DND-41 (cell line): ENCODE measurements at regions not wholly inside any gene's neighbourhood (a gene's known extent, or its start where the extent isn't known, plus 50 kb on each side); places are given as distances from the start of the nearest gene placed in this dataset.

Source experiments
- ATAC-seq: fragments of 200-7000 bp; cut with Tn5 transposase; 3 replicates; pipeline ENCODE4 v1.9.1; 2021; ENCODE audit warnings: low read depth; ENCODE audit not compliant: insufficient read depth
- DNase-seq: peaks from one replicate; pipeline ENCODE4 v3.0.0-alpha.2; 2020
- H2AFZ ChIP-seq: 2 replicates; pipeline ENCODE4 v1.6.0; 2012; ENCODE audit warnings: low read depth, low read length
- H3K27ac ChIP-seq: 2 replicates; pipeline ENCODE4 v1.5.1; 2012; ENCODE audit warnings: low read length, inconsistent platforms
- H3K27me3 ChIP-seq: fragments of 200-600 bp; sonication (generic); 2 replicates; pipeline ENCODE4 v1.6.0; 2012; ENCODE audit warnings: low read length, mild to moderate bottlenecking, inconsistent platforms; ENCODE audit not compliant: insufficient read depth, poor library complexity
- H3K36me3 ChIP-seq: 2 replicates; pipeline ENCODE4 v1.5.1; 2012; ENCODE audit warnings: low read length, inconsistent platforms; ENCODE audit not compliant: insufficient read depth
- H3K4me1 ChIP-seq: 2 replicates; pipeline ENCODE4 v1.5.1; 2012; ENCODE audit warnings: mild to moderate bottlenecking, low read length; ENCODE audit not compliant: insufficient read depth
- H3K4me2 ChIP-seq: 2 replicates; pipeline ENCODE4 v1.6.0; 2012; ENCODE audit warnings: mild to moderate bottlenecking, moderate library complexity, low read length, inconsistent platforms; ENCODE audit not compliant: insufficient read depth
- H3K4me3 ChIP-seq, 2 experiments: fragments of 200-600 bp in 1 of 2; shearing (Covaris generic) in 1 of 2; 2 replicates each; pipeline ENCODE4 v1.5.1; 2012 to 2016; ENCODE audit warnings: inconsistent platforms in 2 of 2, low read length in 2 of 2, mild to moderate bottlenecking in 2 of 2, low read depth in 1 of 2, moderate library complexity in 1 of 2
- H3K79me2 ChIP-seq: 2 replicates; pipeline ENCODE4 v1.6.0; 2012; ENCODE audit warnings: low read length, inconsistent platforms; ENCODE audit not compliant: insufficient read depth
- H3K9ac ChIP-seq: 2 replicates; pipeline ENCODE4 v1.6.0; 2012; ENCODE audit warnings: low read depth, mild to moderate bottlenecking, inconsistent platforms, low read length, moderate library complexity
- H3K9me3 ChIP-seq: 2 replicates; pipeline ENCODE4 v1.5.1; 2012; ENCODE audit warnings: low read length, moderate library complexity, mild to moderate bottlenecking, inconsistent platforms; ENCODE audit not compliant: insufficient read depth, severe bottlenecking
- H4K20me1 ChIP-seq: 2 replicates; pipeline ENCODE4 v1.6.0; 2012; ENCODE audit warnings: low read length; ENCODE audit not compliant: insufficient read depth
- EZH2 ChIP-seq: IDR thresholded peaks from 3 replicates; pipeline ENCODE4 v1.6.1; 2012; ENCODE audit warnings: borderline replicate concordance, low read depth, mild to moderate bottlenecking, moderate library complexity, low read length, inconsistent platforms; ENCODE audit not compliant: severe bottlenecking
- TF ChIP-seq, protein P1 (sequence below): IDR thresholded peaks from 2 replicates; pipeline ENCODE4 v1.5.1; 2012; ENCODE audit warnings: borderline replicate concordance, low read length, moderate library complexity, mild to moderate bottlenecking; ENCODE audit not compliant: poor library complexity, severe bottlenecking; ENCODE audit errors: extremely low read depth

DNA sequence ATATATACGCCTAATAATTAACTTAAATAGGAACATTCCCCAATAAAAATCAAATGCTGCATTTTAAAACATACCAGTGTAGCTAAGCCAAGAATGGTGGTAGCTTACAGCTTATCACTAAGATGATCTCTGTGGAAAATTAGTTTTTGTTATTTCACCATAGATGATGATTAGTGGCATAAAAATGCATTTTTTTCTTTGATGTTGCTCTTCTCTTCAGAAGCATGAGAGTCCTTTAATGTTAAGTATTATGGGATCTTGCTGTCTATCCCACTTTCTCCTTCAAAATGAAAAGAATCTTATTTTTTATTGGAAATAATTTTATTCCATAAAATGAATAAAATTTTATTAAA is 731.0 kb downstream of the SLITRK1 start:
- no peak overlapping the region for H3K4me3 ChIP-seq
- ATAC-seq (no peak), DNase-seq (no peak)
- H3K36me3 ChIP-seq, result no peaks in the 10 kb centered on the region
- no peak overlapping the region for H3K27ac ChIP-seq
- peaks cover 34% of the 10 kb centered on the region for H3K4me1 ChIP-seq
- no peak overlapping the region for H3K9ac ChIP-seq
- no peak overlapping the region for H2AFZ ChIP-seq
- H3K9me3 ChIP-seq, result no peaks in the 10 kb centered on the region
- no peaks in the 10 kb centered on the region for H4K20me1 ChIP-seq
- H3K79me2 ChIP-seq, result no peaks in the 10 kb centered on the region
- TF ChIP-seq, protein P1, sequence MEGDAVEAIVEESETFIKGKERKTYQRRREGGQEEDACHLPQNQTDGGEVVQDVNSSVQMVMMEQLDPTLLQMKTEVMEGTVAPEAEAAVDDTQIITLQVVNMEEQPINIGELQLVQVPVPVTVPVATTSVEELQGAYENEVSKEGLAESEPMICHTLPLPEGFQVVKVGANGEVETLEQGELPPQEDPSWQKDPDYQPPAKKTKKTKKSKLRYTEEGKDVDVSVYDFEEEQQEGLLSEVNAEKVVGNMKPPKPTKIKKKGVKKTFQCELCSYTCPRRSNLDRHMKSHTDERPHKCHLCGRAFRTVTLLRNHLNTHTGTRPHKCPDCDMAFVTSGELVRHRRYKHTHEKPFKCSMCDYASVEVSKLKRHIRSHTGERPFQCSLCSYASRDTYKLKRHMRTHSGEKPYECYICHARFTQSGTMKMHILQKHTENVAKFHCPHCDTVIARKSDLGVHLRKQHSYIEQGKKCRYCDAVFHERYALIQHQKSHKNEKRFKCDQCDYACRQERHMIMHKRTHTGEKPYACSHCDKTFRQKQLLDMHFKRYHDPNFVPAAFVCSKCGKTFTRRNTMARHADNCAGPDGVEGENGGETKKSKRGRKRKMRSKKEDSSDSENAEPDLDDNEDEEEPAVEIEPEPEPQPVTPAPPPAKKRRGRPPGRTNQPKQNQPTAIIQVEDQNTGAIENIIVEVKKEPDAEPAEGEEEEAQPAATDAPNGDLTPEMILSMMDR, result no peak
- no peak for TF ChIP-seq EZH2
- no peak overlapping the region for H3K4me2 ChIP-seq
- H3K27me3 ChIP-seq, result no peaks in the 10 kb centered on the region

DNA sequence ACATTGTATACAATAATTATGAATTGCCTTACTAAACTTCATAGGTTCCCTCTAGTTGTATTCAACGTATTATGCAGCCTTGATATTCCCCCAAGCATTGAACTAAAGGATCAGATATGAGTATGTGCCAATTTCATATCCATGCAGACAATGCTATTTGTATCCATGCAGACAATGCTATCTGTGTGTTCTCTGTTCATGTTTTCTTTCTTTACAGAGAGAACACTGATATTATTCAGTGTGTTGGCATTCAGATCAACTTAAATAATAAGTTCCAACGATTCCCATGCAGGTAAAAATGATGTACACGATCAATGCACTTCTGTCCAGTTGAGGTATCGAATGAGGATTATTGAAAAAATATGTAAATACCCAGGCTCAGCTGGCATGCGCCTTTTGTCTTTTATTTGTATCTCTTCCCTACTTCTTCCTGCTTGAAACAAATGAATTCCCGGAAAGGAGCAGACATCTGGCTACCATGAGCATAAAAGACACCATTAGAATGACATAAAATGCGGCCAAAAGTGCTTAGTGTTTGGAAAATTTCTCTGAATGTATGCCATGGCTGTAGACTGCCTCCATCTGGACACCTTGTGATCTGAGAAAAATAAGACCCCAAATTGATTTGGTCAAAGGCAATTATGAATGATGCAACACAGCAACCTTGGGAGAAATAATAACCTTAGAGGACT is 731.5 kb downstream of the SLITRK1 start:
- Histone ChIP-seq H3K27me3 (no peaks in the 10 kb centered on the region), H3K27ac (no peak overlapping the region), H4K20me1 (no peaks in the 10 kb centered on the region), H3K9ac (no peak overlapping the region), H3K4me2 (no peak overlapping the region), H3K36me3 (no peaks in the 10 kb centered on the region), H3K4me1 (peaks cover 29% of the 10 kb centered on the region), H3K4me3 (no peak overlapping the region), H3K79me2 (no peaks in the 10 kb centered on the region), H3K9me3 (no peaks in the 10 kb centered on the region), H2AFZ (no peak overlapping the region)
- DNase-seq (no peak), ATAC-seq (no peak)
- TF ChIP-seq, protein P1, result no peak
- TF ChIP-seq EZH2, result no peak

DNA sequence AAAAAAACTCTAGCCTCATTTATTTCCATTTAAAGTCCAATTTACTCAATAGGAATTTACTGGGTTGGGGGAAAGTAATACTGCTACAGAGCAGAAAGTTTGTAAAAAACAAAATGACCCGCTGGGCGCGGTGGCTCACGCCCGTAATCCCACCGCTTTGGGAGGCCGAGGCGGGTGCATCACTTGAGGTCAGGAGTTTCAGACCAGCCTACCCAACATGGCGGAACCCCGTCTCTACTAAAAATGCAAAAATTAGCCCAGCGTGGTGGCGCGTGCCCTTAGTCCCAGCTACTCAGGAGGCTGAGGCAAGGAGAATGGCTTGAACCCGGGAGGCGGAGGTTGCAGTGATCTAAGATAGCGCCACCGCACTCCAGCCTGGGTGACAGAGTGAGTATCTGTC is 745.6 kb downstream of the SLITRK1 start:
- H3K27me3 ChIP-seq, result no peaks in the 10 kb centered on the region
- H2AFZ ChIP-seq, result no peak overlapping the region
- TF ChIP-seq, protein P1, result no peak
- no peak for TF ChIP-seq EZH2
- no peak overlapping the region for H3K27ac ChIP-seq
- no peaks in the 10 kb centered on the region for H3K79me2 ChIP-seq
- no peaks in the 10 kb centered on the region for H3K9me3 ChIP-seq
- no peaks in the 10 kb centered on the region for H3K4me1 ChIP-seq
- H3K4me3 ChIP-seq, result no peak overlapping the region
- DNase-seq (no peak), ATAC-seq (no peak)
- H3K4me2 ChIP-seq, result no peak overlapping the region
- H3K9ac ChIP-seq, result no peak overlapping the region
- H3K36me3 ChIP-seq, result no peaks in the 10 kb centered on the region
- H4K20me1 ChIP-seq, result no peaks in the 10 kb centered on the region

DNA sequence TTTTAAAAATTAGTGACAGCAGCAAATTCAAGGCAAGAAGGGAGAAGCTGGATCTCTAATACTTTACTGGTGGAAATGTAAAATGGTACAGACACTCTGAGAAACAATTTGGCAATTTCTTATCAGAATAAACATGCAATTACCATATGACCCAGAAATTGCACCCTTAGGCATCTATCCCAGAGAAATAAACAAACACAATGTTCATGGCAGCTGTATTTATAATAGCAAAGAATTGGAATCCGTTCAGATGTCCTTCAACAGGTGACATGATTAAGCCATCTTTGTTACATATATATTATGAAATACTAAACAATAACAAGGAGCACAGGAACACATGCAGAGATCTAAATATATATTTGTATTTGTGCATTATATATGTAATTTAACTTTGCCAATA is 756.5 kb downstream of the SLITRK1 start:
- Histone ChIP-seq H3K4me3 (no peak overlapping the region), H3K27me3 (no peaks in the 10 kb centered on the region), H3K9ac (no peak overlapping the region), H2AFZ (no peak overlapping the region), H3K79me2 (no peaks in the 10 kb centered on the region), H3K36me3 (no peaks in the 10 kb centered on the region), H3K4me2 (no peak overlapping the region), H4K20me1 (no peaks in the 10 kb centered on the region), H3K27ac (no peak overlapping the region), H3K4me1 (no peaks in the 10 kb centered on the region), H3K9me3 (no peaks in the 10 kb centered on the region)
- ATAC-seq (no peak), DNase-seq (no peak)
- no peak for TF ChIP-seq EZH2
- TF ChIP-seq, protein P1, result no peak
